ENCODE measurements at regions not wholly inside any gene's neighbourhood (a gene's known extent, or its start where the extent isn't known, plus 50 kb on each side); places are given as distances from the start of the nearest gene placed in this dataset.

- DNase-seq (ENCODE audit: low read depth), result peak; percentile 3
- TF ChIP-seq CTCF (conservative IDR thresholded peaks at IDR 0.05; ENCODE audit: low read length), result no peak
- no peak overlapping the region for H3K4me3 ChIP-seq (ENCODE audit: low read length)
Observed at GRCh38 chr4:188552741-188553275, 413.6 kb downstream of the TRIML1 start.

GRCh38 chr4:188554413-188554812 lies 415.2 kb downstream of the TRIML1 start:
- no peak overlapping the region for H3K4me3 ChIP-seq (ENCODE audit: low read length)
- no peak for TF ChIP-seq CTCF (conservative IDR thresholded peaks at IDR 0.05; ENCODE audit: low read length)
- no peak for DNase-seq (ENCODE audit: low read depth)

- no peak overlapping the region for H3K4me3 ChIP-seq (ENCODE audit: low read length)
- DNase-seq (ENCODE audit: low read depth), result no peak
- TF ChIP-seq CTCF (conservative IDR thresholded peaks at IDR 0.05; ENCODE audit: low read length), result no peak
Observed at GRCh38 chr4:188573104-188573503, 433.9 kb downstream of the TRIML1 start.

GRCh38 chr4:188578657-188579056 lies 439.4 kb downstream of the TRIML1 start:
- TF ChIP-seq CTCF (conservative IDR thresholded peaks at IDR 0.05; ENCODE audit: low read length), result no peak
- no peak overlapping the region for H3K4me3 ChIP-seq (ENCODE audit: low read length)
- no peak for DNase-seq (ENCODE audit: low read depth)

- TF ChIP-seq CTCF (conservative IDR thresholded peaks at IDR 0.05; ENCODE audit: low read length), result no peak
- DNase-seq (ENCODE audit: low read depth), result peak; percentile 48
- H3K4me3 ChIP-seq (ENCODE audit: low read length), result no peak overlapping the region
Observed at GRCh38 chr4:188596021-188596420, 456.8 kb downstream of the TRIML1 start.

- H3K4me3 ChIP-seq (ENCODE audit: low read length), result no peak overlapping the region
- TF ChIP-seq CTCF (conservative IDR thresholded peaks at IDR 0.05; ENCODE audit: low read length), result no peak
- peak; percentile 3 for DNase-seq (ENCODE audit: low read depth)
Observed at GRCh38 chr4:188603646-188604045, 464.4 kb downstream of the TRIML1 start.

- no peak for DNase-seq (ENCODE audit: low read depth)
- TF ChIP-seq CTCF (conservative IDR thresholded peaks at IDR 0.05; ENCODE audit: low read length), result no peak
- H3K4me3 ChIP-seq (ENCODE audit: low read length), result no peak overlapping the region
Observed at GRCh38 chr4:188606635-188607034, 467.4 kb downstream of the TRIML1 start.

Measured in AG10803 (cell line).